IMR-90 (cell line): ENCODE measurements at regions not wholly inside any gene's neighbourhood (a gene's known extent, or its start where the extent isn't known, plus 50 kb on each side); places are given as distances from the start of the nearest gene placed in this dataset.

Source experiments
- ATAC-seq: fragments of 200-7000 bp; cut with Tn5 transposase; 2 replicates; pipeline ENCODE4 v1.9.1; 2020; ENCODE audit warnings: low read depth, mild to moderate bottlenecking, moderate library complexity
- BruUV-seq: library from RNA; stranded (reverse); fragments of 400-500 nt; replicated peaks from 2 replicates; lab custom pipeline; 2021; lab: Mats Ljungman, UMichigan
- CTCF ChIA-PET: fragments of 300-600 bp; formaldehyde crosslinking; extraction: SDS; loops from one replicate; lab custom pipeline; 2021; ENCODE audit warnings: antibody characterized with exemption; lab: Yijun Ruan, JAX
- POLR2A ChIA-PET: fragments of 300-600 bp; sonication (Branson Sonifier 250); formaldehyde crosslinking; loops from one replicate; lab custom pipeline; 2022; ENCODE audit warnings: antibody characterized with exemption; ENCODE audit not compliant: unreplicated experiment; lab: Charles Lee
- DNase-seq: peaks from one replicate; pipeline ENCODE4 v3.0.0; 2013
- H2AFZ ChIP-seq: replicated peaks from 2 replicates; pipeline ENCODE3; 2013; ENCODE audit warnings: low read length, mild to moderate bottlenecking; ENCODE audit not compliant: poor library complexity
- H2AK5ac ChIP-seq: 2 replicates; pipeline ENCODE4 v1.6.1; 2013; ENCODE audit warnings: low read depth, low read length, inconsistent platforms
- H2AK9ac ChIP-seq: replicated peaks from 2 replicates; pipeline ENCODE3; 2013; ENCODE audit warnings: mild to moderate bottlenecking, low read depth, low read length, moderate library complexity; ENCODE audit not compliant: poor library complexity
- H2BK120ac ChIP-seq: 2 replicates; pipeline ENCODE4 v1.6.1; 2013; ENCODE audit warnings: low read depth, low read length, inconsistent platforms
- H2BK15ac ChIP-seq: 3 replicates; pipeline ENCODE4 v1.6.1; 2013; ENCODE audit warnings: low read depth, low read length, inconsistent platforms
- H2BK20ac ChIP-seq: 2 replicates; pipeline ENCODE4 v1.6.1; 2013; ENCODE audit warnings: low read depth, mild to moderate bottlenecking, inconsistent platforms, low read length, moderate library complexity
- H2BK5ac ChIP-seq: 2 replicates; pipeline ENCODE4 v1.6.1; 2013; ENCODE audit warnings: mild to moderate bottlenecking, low read depth, low read length, inconsistent platforms; ENCODE audit not compliant: poor library complexity, severe bottlenecking
- H3K14ac ChIP-seq: replicated peaks from 2 replicates; pipeline ENCODE4 v1.6.1; 2013; ENCODE audit warnings: low read depth, low read length, inconsistent platforms
- H3K18ac ChIP-seq: 2 replicates; pipeline ENCODE4 v1.6.1; 2013; ENCODE audit warnings: low read depth, low read length, control low read depth
- H3K23ac ChIP-seq: 2 replicates; pipeline ENCODE4 v1.6.1; 2013; ENCODE audit warnings: low read depth, low read length, inconsistent platforms
- H3K27ac ChIP-seq: 2 replicates; pipeline ENCODE4 v1.5.1; 2013; ENCODE audit warnings: mild to moderate bottlenecking, control low read depth, low read length; ENCODE audit not compliant: insufficient read depth
- H3K27me3 ChIP-seq: 2 replicates; pipeline ENCODE4 v1.6.1; 2013; ENCODE audit warnings: low read length; ENCODE audit not compliant: control insufficient read depth, insufficient read depth
- H3K36me3 ChIP-seq: 2 replicates; pipeline ENCODE4 v1.6.1; 2013; ENCODE audit warnings: low read length, mixed read lengths; ENCODE audit not compliant: control insufficient read depth, insufficient read depth
- H3K4ac ChIP-seq: 2 replicates; pipeline ENCODE4 v1.6.1; 2013; ENCODE audit warnings: low read depth, low read length, inconsistent platforms
- H3K4me1 ChIP-seq: 2 replicates; pipeline ENCODE4 v1.6.1; 2013; ENCODE audit warnings: low read length, mixed read lengths; ENCODE audit not compliant: control insufficient read depth, insufficient read depth
- H3K4me2 ChIP-seq: 2 replicates; pipeline ENCODE4 v1.6.1; 2013; ENCODE audit warnings: low read depth, mild to moderate bottlenecking, control low read depth, low read length, moderate library complexity
- H3K4me3 ChIP-seq: 2 replicates; pipeline ENCODE4 v1.5.1; 2013; ENCODE audit warnings: low read depth, mild to moderate bottlenecking, control low read depth, low read length, moderate library complexity; ENCODE audit not compliant: insufficient read depth
- H3K56ac ChIP-seq: 2 replicates; pipeline ENCODE4 v1.6.1; 2013; ENCODE audit warnings: low read length, inconsistent platforms; ENCODE audit not compliant: insufficient read depth; ENCODE audit errors: extremely low read depth
- H3K79me1 ChIP-seq, 2 experiments: 2 replicates each; pipeline ENCODE4 v1.6.1; 2013; ENCODE audit warnings: low read length in 2 of 2, inconsistent platforms in 1 of 2, low read depth in 1 of 2
- H3K9ac ChIP-seq: 2 replicates; pipeline ENCODE4 v1.6.1; 2013; ENCODE audit warnings: low read depth, low read length, control low read depth
- H3K9me1 ChIP-seq: 2 replicates; pipeline ENCODE4 v1.6.1; 2013; ENCODE audit warnings: low read length, inconsistent platforms; ENCODE audit not compliant: insufficient read depth
- H3K9me3 ChIP-seq: 2 replicates; pipeline ENCODE4 v1.6.1; 2013; ENCODE audit warnings: low read length; ENCODE audit not compliant: control insufficient read depth, insufficient read depth
- H4K20me1 ChIP-seq: 2 replicates; pipeline ENCODE4 v1.6.1; 2013; ENCODE audit warnings: low read length, inconsistent platforms; ENCODE audit not compliant: insufficient read depth
- H4K5ac ChIP-seq: 2 replicates; pipeline ENCODE4 v1.6.1; 2013; ENCODE audit warnings: mild to moderate bottlenecking, low read depth, low read length, control low read depth
- H4K8ac ChIP-seq, 2 experiments: 2 replicates each; pipeline ENCODE4 v1.6.1; 2013; ENCODE audit warnings: low read depth in 2 of 2, low read length in 2 of 2, control low read depth in 1 of 2, inconsistent platforms in 1 of 2
- H4K91ac ChIP-seq: 2 replicates; pipeline ENCODE4 v1.6.1; 2013; ENCODE audit warnings: low read depth, low read length, inconsistent platforms; ENCODE audit not compliant: insufficient read depth
- BHLHE40 ChIP-seq: fragments of 150-350 bp; IDR thresholded peaks from 2 replicates; pipeline ENCODE4 v1.6.1; 2016; ENCODE audit warnings: mild to moderate bottlenecking, low read depth, low read length
- CEBPB ChIP-seq: IDR thresholded peaks from 2 replicates; pipeline ENCODE4 v1.6.1; 2012; ENCODE audit warnings: low read depth, low read length, improper control_type of control experiment
- CHD1 ChIP-seq: IDR thresholded peaks from 2 replicates; pipeline ENCODE4 v1.6.1; 2012; ENCODE audit warnings: low read depth, low read length, improper control_type of control experiment
- CTCF ChIP-seq: conservative IDR thresholded peaks from 2 replicates; pipeline ENCODE4 v1.5.1; 2012; ENCODE audit warnings: mild to moderate bottlenecking, low read depth, low read length, improper control_type of control experiment
- ELK1 ChIP-seq: fragments of 150-350 bp; IDR thresholded peaks from 2 replicates; pipeline ENCODE4 v1.6.1; 2016; ENCODE audit warnings: low read depth, mild to moderate bottlenecking, low read length, moderate library complexity, borderline replicate concordance
- FOS ChIP-seq: fragments of 150-350 bp; IDR thresholded peaks from 2 replicates; pipeline ENCODE4 v1.6.1; 2016; ENCODE audit warnings: low read depth, low read length
- MAFK ChIP-seq: IDR thresholded peaks from 2 replicates; pipeline ENCODE4 v1.6.1; 2012; ENCODE audit warnings: low read depth, low read length, improper control_type of control experiment
- MAZ ChIP-seq: IDR thresholded peaks from 2 replicates; pipeline ENCODE4 v1.6.1; 2012; ENCODE audit warnings: low read depth, mild to moderate bottlenecking, low read length, improper control_type of control experiment, moderate library complexity, borderline replicate concordance
- MXI1 ChIP-seq: IDR thresholded peaks from 2 replicates; pipeline ENCODE4 v1.6.1; 2012; ENCODE audit warnings: low read depth, mild to moderate bottlenecking, low read length, moderate library complexity, borderline replicate concordance
- NFE2L2 ChIP-seq: fragments of 150-350 bp; IDR thresholded peaks from 2 replicates; pipeline ENCODE4 v1.6.1; 2016; ENCODE audit warnings: low read depth, mild to moderate bottlenecking, low read length
- RAD21 ChIP-seq: IDR thresholded peaks from 2 replicates; pipeline ENCODE4 v1.6.1; 2012; ENCODE audit warnings: low read length, improper control_type of control experiment
- RCOR1 ChIP-seq: IDR thresholded peaks from 2 replicates; pipeline ENCODE4 v1.6.1; 2012; ENCODE audit warnings: mild to moderate bottlenecking, low read length, improper control_type of control experiment; ENCODE audit not compliant: insufficient replicate concordance
- RFX5 ChIP-seq: IDR thresholded peaks from 2 replicates; pipeline ENCODE4 v1.8.0; 2012; ENCODE audit warnings: low read depth, mild to moderate bottlenecking, low read length, moderate library complexity
- SMC3 ChIP-seq: fragments of 150-350 bp; IDR thresholded peaks from 2 replicates; pipeline ENCODE4 v1.6.1; 2016; ENCODE audit warnings: low read depth, mild to moderate bottlenecking, antibody characterized with exemption, low read length, moderate library complexity
- USF2 ChIP-seq: fragments of 150-350 bp; IDR thresholded peaks from 2 replicates; pipeline ENCODE4 v1.6.1; 2017; ENCODE audit warnings: mild to moderate bottlenecking, antibody characterized with exemption, low read length, low read depth
- WGBS, 2 experiments: methylation state at CpG; one replicate each; pipeline versions ENCODE4 v1.1.5 to v1.1.7; 2013; ENCODE audit warnings: missing lambda C conversion rate in 2 of 2; ENCODE audit not compliant: insufficient read length in 1 of 2; ENCODE audit errors: extremely low coverage in 2 of 2; 5-methylcytosine and 5-hydroxymethylcytosine counted together
- dilution Hi-C: fragments of 300-500 bp; cut with HindIII; formaldehyde crosslinking; loops from one replicate; pipeline ENCODE4 v1.14.3; 2018; ENCODE audit warnings: low sequenced_read_pairs; ENCODE audit not compliant: unreplicated experiment
- in situ Hi-C: fragments of 300-500 bp; cut with MboI; formaldehyde crosslinking; loops from 3 replicates; pipeline ENCODE4 v1.14.3; 2019; ENCODE audit warnings: low sequenced_read_pairs, inconsistent platforms, mixed read lengths
- intact Hi-C: fragments of 100-400 bp; cut with micrococcal nuclease; formaldehyde crosslinking; loops from 2 replicates; pipeline ENCODE4 v1.10.0; 2022

GRCh38 chr3:82927309-82928253 is 1166.1 kb upstream of the GBE1 start:
- H3K9me3 ChIP-seq, result no peaks in the 10 kb centered on the region
- H3K14ac ChIP-seq, result no peak overlapping the region
- H4K91ac ChIP-seq, result no peak overlapping the region
- intact Hi-C loops, result no loop called here
- H2BK15ac ChIP-seq, result no peak overlapping the region
- ChIA-PET CTCF (no interaction called here), POLR2A (no interaction called here)
- H2BK120ac ChIP-seq, result no peak overlapping the region
- no peak overlapping the region for H3K4me3 ChIP-seq
- H3K9me1 ChIP-seq, result no peaks in the 10 kb centered on the region
- H4K20me1 ChIP-seq, result no peaks in the 10 kb centered on the region
- in situ Hi-C loops, result no loop called here
- H3K79me1 ChIP-seq, result no peaks in the 10 kb centered on the region
- H2AK5ac ChIP-seq, result no peak overlapping the region
- no peak overlapping the region for H3K4me2 ChIP-seq
- no peak overlapping the region for H4K8ac ChIP-seq
- H4K5ac ChIP-seq, result no peak overlapping the region
- DNase-seq, result no peak
- H3K23ac ChIP-seq, result no peak overlapping the region
- no TSS peak for BruUV-seq
- H3K36me3 ChIP-seq, result no peaks in the 10 kb centered on the region
- no peak overlapping the region for H3K4ac ChIP-seq
- no peak overlapping the region for H2AK9ac ChIP-seq
- ATAC-seq, result no peak
- H3K27ac ChIP-seq, result no peak overlapping the region
- WGBS, 2 experiments, result no CpG with 5 or more reads among the region's 5 CpGs
- no peak overlapping the region for H3K56ac ChIP-seq
- no peak overlapping the region for H2BK5ac ChIP-seq
- H3K27me3 ChIP-seq, result no peaks in the 10 kb centered on the region
- H3K9ac ChIP-seq, result no peak overlapping the region
- no peak overlapping the region for H2BK20ac ChIP-seq
- no peak overlapping the region for H2AFZ ChIP-seq
- H3K18ac ChIP-seq, result no peak overlapping the region
- no peaks in the 10 kb centered on the region for H3K4me1 ChIP-seq
- dilution Hi-C loops, result no loop called here
- no peak for TF ChIP-seq ELK1
- no peak for TF ChIP-seq USF2
- TF ChIP-seq RFX5, result no peak
- no peak for TF ChIP-seq RCOR1
- TF ChIP-seq CEBPB, result no peak
- TF ChIP-seq MAZ, result no peak
- TF ChIP-seq RAD21, result no peak
- no peak for TF ChIP-seq CHD1
- TF ChIP-seq CTCF, result no peak
- TF ChIP-seq MAFK, result no peak
- no peak for TF ChIP-seq SMC3
- TF ChIP-seq NFE2L2, result no peak
- TF ChIP-seq MXI1, result no peak
- TF ChIP-seq BHLHE40, result no peak
- no peak for TF ChIP-seq FOS
